ENCODE measurements at regions not wholly inside any gene's neighbourhood (a gene's known extent, or its start where the extent isn't known, plus 50 kb on each side); places are given as distances from the start of the nearest gene placed in this dataset.

- H3K36me3 ChIP-seq (replicated peaks in 1 of 2) = no peaks in the 10 kb centered on the region
- WGBS, 4 donors = 58 to 71% (median 70%) methylated on average over 2 of the region's 2 CpGs
- TF ChIP-seq CTCF (IDR thresholded peaks at IDR 0.05) (no peak), POLR2A (IDR thresholded peaks at IDR 0.05) (no peak)
- H3K27ac ChIP-seq = no peak overlapping the region
- no peak for DNase-seq
- H3K27me3 ChIP-seq = no peaks in the 10 kb centered on the region
- H3K4me3 ChIP-seq = no peak overlapping the region
- H3K4me1 ChIP-seq (replicated peaks in 1 of 2) = no peaks in the 10 kb centered on the region
- H3K9me3 ChIP-seq (replicated peaks in 1 of 3) = no peaks in the 10 kb centered on the region
- intact Hi-C loops (cut with DNase I) = no loop called here
Measured at GRCh38 chr2:156930423-156930822, 327.1 kb upstream of the GALNT5 start.

GRCh38 chr2:156933645-156934225 lies 323.8 kb upstream of the GALNT5 start:
- 24 to 40% (median 31%) methylated on average over 3 of the region's 3 CpGs for WGBS, 4 donors
- Histone ChIP-seq H3K4me3 (no peak overlapping the region), H3K27me3 (no peaks in the 10 kb centered on the region), H3K4me1 (replicated peaks in 1 of 2) (no peaks in the 10 kb centered on the region), H3K9me3 (replicated peaks in 1 of 3) (no peaks in the 10 kb centered on the region), H3K36me3 (replicated peaks in 1 of 2) (no peaks in the 10 kb centered on the region), H3K27ac (no peak overlapping the region)
- TF ChIP-seq CTCF (IDR thresholded peaks at IDR 0.05) = no peak
- no peak for TF ChIP-seq POLR2A (IDR thresholded peaks at IDR 0.05)
- intact Hi-C loops (cut with DNase I) = no loop called here
- DNase-seq = no peak

- intact Hi-C loops (cut with DNase I) = no loop called here
- H3K27ac ChIP-seq = no peak overlapping the region
- no peak overlapping the region for H3K4me3 ChIP-seq
- no peak for TF ChIP-seq POLR2A (IDR thresholded peaks at IDR 0.05)
- no peak for TF ChIP-seq CTCF (IDR thresholded peaks at IDR 0.05)
- H3K27me3 ChIP-seq = no peaks in the 10 kb centered on the region
- no peak for DNase-seq
- WGBS, 4 donors = 65 to 76% (median 67%) methylated on average over 5 of the region's 5 CpGs
- no peaks in the 10 kb centered on the region for H3K4me1 ChIP-seq (replicated peaks in 1 of 2)
- H3K36me3 ChIP-seq (replicated peaks in 1 of 2) = no peaks in the 10 kb centered on the region
- no peaks in the 10 kb centered on the region for H3K9me3 ChIP-seq (replicated peaks in 1 of 3)
Measured at GRCh38 chr2:156935616-156936015, 321.9 kb upstream of the GALNT5 start.

- Histone ChIP-seq H3K4me3 (no peak overlapping the region), H3K4me1 (replicated peaks in 1 of 2) (no peaks in the 10 kb centered on the region), H3K27ac (no peak overlapping the region), H3K9me3 (replicated peaks in 1 of 3) (no peaks in the 10 kb centered on the region), H3K27me3 (no peaks in the 10 kb centered on the region), H3K36me3 (replicated peaks in 1 of 2) (no peaks in the 10 kb centered on the region)
- intact Hi-C loops (cut with DNase I) = no loop called here
- no peak for DNase-seq
- TF ChIP-seq POLR2A (IDR thresholded peaks at IDR 0.05) = no peak
- TF ChIP-seq CTCF (IDR thresholded peaks at IDR 0.05) = no peak
- WGBS, 4 donors = 57 to 81% (median 67%) methylated on average over 1 of the region's 1 CpG
Measured at GRCh38 chr2:156937430-156937829, 320.1 kb upstream of the GALNT5 start.

All from adrenal gland (tissue), 9 donors.